ENCODE measurements at regions not wholly inside any gene's neighbourhood (a gene's known extent, or its start where the extent isn't known, plus 50 kb on each side); places are given as distances from the start of the nearest gene placed in this dataset.

DNA sequence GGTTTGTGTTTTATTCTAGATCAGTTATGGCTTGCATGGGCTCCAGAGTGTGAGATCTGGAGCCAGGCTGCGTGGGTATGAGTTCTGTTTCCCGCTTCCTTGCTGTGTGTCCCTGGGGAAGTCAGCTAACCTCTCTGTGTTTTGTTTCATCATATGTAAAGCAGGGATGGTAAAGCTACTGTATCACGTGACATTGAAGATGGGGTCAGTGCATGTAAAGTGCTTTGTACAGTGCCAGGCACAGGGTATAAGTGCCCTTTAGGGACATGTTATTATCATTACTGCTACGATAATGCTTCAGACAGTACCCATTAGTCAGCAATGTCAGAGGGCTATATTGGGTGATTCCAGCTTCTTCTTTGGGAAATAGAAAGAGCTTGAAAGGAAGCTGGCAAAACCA lies 186.2 kb downstream of the FOXL1 start:
- H3K27ac ChIP-seq, result no peak overlapping the region
- H3K4me3 ChIP-seq, result no peak overlapping the region
- WGBS, 4 donors, result 81 to 86% (median 82%) methylated on average over 4 of the region's 4 CpGs
- intact Hi-C loops (cut with DNase I), result loop anchor here in 4 of 10 donors (5.0 to 10.0 kb wide), 5 partner anchors 160 to 298 kb away; partner anchors contain the start of gene FOXL1 (in 3 of the 4)
- peaks cover 0 to 52% (median 13%) of the 10 kb centered on the region in 9 donors for H3K27me3 ChIP-seq
- no peaks in the 10 kb centered on the region for H3K36me3 ChIP-seq
- H3K9me3 ChIP-seq, result peaks cover 0 to 4% (median 0%) of the 10 kb centered on the region in 12 donors
- DNase-seq (no peak), ATAC-seq (no peak)
- H3K4me1 ChIP-seq, result peaks cover 0 to 19% (median 4%) of the 10 kb centered on the region in 12 donors
- TF ChIP-seq POLR2A (IDR thresholded peaks at IDR 0.05), result no peak
- TF ChIP-seq, protein P1, sequence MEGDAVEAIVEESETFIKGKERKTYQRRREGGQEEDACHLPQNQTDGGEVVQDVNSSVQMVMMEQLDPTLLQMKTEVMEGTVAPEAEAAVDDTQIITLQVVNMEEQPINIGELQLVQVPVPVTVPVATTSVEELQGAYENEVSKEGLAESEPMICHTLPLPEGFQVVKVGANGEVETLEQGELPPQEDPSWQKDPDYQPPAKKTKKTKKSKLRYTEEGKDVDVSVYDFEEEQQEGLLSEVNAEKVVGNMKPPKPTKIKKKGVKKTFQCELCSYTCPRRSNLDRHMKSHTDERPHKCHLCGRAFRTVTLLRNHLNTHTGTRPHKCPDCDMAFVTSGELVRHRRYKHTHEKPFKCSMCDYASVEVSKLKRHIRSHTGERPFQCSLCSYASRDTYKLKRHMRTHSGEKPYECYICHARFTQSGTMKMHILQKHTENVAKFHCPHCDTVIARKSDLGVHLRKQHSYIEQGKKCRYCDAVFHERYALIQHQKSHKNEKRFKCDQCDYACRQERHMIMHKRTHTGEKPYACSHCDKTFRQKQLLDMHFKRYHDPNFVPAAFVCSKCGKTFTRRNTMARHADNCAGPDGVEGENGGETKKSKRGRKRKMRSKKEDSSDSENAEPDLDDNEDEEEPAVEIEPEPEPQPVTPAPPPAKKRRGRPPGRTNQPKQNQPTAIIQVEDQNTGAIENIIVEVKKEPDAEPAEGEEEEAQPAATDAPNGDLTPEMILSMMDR (IDR thresholded peaks at IDR 0.05), result no peak

DNA sequence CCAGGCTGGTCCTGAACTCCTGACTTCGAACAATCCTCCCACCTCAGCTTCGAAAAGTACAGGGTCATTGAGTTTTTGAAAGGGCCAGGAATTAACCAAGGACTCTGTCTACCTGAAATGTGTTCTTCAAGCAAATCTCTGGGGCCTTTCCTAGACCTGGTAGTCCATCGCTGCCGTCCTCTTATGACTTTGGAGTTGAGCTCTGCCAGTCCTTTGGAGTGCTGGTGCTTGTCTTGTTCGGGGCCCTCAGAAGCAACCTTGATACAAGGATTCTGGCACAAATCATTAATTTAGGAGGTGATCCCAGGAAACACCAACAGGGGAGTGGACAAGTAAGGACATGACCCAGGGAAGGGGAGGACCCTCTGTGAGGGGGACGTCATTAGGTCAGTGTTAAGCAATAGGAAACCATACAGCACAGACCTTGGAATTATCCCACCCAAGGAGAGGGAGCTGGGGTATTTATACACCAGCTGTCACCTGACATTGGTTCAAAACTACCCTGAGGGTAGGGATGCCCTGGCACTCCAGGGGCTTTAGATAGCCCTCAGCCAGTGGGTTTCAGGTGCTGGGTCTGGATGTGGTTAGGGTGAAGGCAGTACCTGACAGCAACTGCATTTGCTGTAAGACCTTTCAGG lies 187.2 kb downstream of the FOXL1 start:
- H3K27ac ChIP-seq, result no peak overlapping the region
- DNase-seq (no peak), ATAC-seq (no peak)
- H3K4me1 ChIP-seq, result peaks cover 0 to 15% (median 4%) of the 10 kb centered on the region in 12 donors
- no peak for TF ChIP-seq POLR2A (IDR thresholded peaks at IDR 0.05)
- TF ChIP-seq, protein P1 (IDR thresholded peaks at IDR 0.05), result no peak
- 90 to 95% (median 91%) methylated on average over 6 of the region's 6 CpGs for WGBS, 4 donors
- H3K9me3 ChIP-seq, result peaks cover 0 to 4% (median 0%) of the 10 kb centered on the region in 12 donors
- intact Hi-C loops (cut with DNase I), result loop anchor here in 4 of 10 donors (10.0 kb wide), 3 partner anchors 159 to 289 kb away; partner anchors contain the start of gene FOXL1 (in 2 of the 4)
- no peak overlapping the region for H3K4me3 ChIP-seq
- no peaks in the 10 kb centered on the region for H3K36me3 ChIP-seq
- peaks cover 0 to 49% (median 9%) of the 10 kb centered on the region in 9 donors for H3K27me3 ChIP-seq

DNA sequence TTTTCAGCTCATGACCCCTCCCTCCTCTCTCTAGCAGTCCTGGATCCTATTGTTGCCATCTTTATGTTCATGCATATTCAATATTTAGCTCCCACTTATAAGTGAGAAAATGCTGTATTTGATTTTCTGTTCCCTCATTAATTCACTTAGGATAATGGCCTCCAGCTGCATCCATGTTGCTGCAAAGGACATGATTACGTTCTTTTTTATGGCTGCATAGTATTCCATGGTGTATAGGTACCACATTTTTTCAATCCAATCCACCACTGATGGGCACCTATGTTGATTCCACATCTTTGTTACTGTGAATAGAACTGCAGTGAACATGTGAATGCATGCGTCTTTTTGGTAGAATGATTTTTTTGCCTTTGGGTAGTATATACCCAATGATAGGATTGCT lies 188.4 kb downstream of the FOXL1 start:
- Histone ChIP-seq H3K27me3 (peaks cover 0 to 39% (median 6%) of the 10 kb centered on the region in 9 donors), H3K27ac (no peak overlapping the region), H3K36me3 (no peaks in the 10 kb centered on the region), H3K9me3 (peaks cover 0 to 6% (median 0%) of the 10 kb centered on the region in 12 donors), H3K4me1 (peaks cover 0 to 5% (median under 1%) of the 10 kb centered on the region in 12 donors), H3K4me3 (no peak overlapping the region)
- intact Hi-C loops (cut with DNase I), result loop anchor here in 4 of 10 donors (10.0 kb wide), 3 partner anchors 158 to 288 kb away; partner anchors contain the start of gene FOXL1 (in 2 of the 4)
- no peak for TF ChIP-seq POLR2A (IDR thresholded peaks at IDR 0.05)
- TF ChIP-seq, protein P1 (IDR thresholded peaks at IDR 0.05), result no peak
- no peak for DNase-seq
- WGBS, 4 donors, result 84 to 92% (median 88%) methylated on average over 2 of the region's 2 CpGs
- no peak for ATAC-seq

DNA sequence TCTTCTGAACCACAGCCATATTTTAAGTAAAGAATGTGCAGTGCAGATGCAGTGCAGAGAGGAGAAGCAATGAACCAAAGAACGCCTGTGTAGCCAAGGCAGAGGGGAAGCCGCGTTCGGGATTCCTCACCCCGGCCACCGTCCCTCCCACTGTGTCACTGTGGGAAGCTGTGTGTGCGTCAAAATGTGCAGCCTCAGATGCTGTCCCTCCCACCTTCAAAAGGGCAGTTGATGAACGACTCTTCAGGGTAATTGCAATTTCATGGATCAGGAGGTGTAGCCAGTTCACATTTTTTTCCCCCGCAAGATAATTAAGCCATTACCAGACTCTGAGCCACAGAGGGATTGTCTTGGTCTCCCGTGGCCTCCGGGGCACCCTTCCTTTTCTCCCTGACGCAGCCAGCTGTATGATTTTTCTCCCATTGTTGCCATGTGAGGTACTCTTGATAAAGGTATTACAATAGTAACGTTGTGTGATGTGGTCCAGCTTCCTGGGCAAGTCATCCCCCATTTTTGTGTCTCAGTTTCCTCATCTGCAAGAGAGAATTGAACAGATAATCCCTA lies 190.0 kb downstream of the FOXL1 start:
- Histone ChIP-seq H3K27me3 (peaks cover 0 to 24% (median 0%) of the 10 kb centered on the region in 9 donors), H3K9me3 (peaks cover 0 to 6% (median 0%) of the 10 kb centered on the region in 12 donors), H3K27ac (no peak overlapping the region), H3K4me3 (no peak overlapping the region), H3K4me1 (peaks cover 0 to 3% (median 0%) of the 10 kb centered on the region in 12 donors), H3K36me3 (no peaks in the 10 kb centered on the region)
- intact Hi-C loops (cut with DNase I), result loop anchor here in 4 of 10 donors (10.0 kb wide), 3 partner anchors 156 to 286 kb away; partner anchors contain the start of gene FOXL1 (in 2 of the 4)
- no peak for TF ChIP-seq POLR2A (IDR thresholded peaks at IDR 0.05)
- TF ChIP-seq, protein P1 (IDR thresholded peaks at IDR 0.05), result no peak
- ATAC-seq, result no peak
- 63 to 80% (median 72%) methylated on average over 13 of the region's 13 CpGs for WGBS, 4 donors
- DNase-seq, result no peak

Measured in heart left ventricle (tissue), 16 donors.